ENCODE measurements at regions not wholly inside any gene's neighbourhood (a gene's known extent, or its start where the extent isn't known, plus 50 kb on each side); places are given as distances from the start of the nearest gene placed in this dataset.

GRCh38 chr20:22383156-22383555, 201.2 kb downstream of the FOXA2 start:
- no peak overlapping the region for H3K4me3 ChIP-seq (ENCODE audit: low read length)
- no peak for DNase-seq (ENCODE audit: low read depth)
- TF ChIP-seq, protein P1, sequence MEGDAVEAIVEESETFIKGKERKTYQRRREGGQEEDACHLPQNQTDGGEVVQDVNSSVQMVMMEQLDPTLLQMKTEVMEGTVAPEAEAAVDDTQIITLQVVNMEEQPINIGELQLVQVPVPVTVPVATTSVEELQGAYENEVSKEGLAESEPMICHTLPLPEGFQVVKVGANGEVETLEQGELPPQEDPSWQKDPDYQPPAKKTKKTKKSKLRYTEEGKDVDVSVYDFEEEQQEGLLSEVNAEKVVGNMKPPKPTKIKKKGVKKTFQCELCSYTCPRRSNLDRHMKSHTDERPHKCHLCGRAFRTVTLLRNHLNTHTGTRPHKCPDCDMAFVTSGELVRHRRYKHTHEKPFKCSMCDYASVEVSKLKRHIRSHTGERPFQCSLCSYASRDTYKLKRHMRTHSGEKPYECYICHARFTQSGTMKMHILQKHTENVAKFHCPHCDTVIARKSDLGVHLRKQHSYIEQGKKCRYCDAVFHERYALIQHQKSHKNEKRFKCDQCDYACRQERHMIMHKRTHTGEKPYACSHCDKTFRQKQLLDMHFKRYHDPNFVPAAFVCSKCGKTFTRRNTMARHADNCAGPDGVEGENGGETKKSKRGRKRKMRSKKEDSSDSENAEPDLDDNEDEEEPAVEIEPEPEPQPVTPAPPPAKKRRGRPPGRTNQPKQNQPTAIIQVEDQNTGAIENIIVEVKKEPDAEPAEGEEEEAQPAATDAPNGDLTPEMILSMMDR (conservative IDR thresholded peaks at IDR 0.05; ENCODE audit: low read depth, low read length): no peak

DNA sequence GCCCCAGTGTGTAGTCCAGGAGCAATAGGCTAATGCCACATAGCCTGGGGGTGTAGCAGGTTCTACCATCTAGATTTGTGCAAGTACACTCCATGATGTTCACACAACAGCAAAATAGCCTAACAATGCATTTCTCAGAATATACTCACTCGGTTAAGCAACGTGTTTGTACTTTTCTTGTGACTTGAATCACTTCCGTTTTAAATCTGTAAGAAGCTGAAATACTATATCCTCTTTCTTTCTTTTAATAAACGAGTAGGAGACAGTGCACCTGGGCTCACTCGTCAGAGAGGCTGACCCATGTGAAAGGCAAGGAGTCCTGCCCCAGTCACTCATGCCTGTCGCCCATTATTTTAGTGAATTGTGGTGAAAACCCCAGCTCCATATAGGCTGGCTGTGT, 201.6 kb downstream of the FOXA2 start:
- TF ChIP-seq, protein P1 (conservative IDR thresholded peaks at IDR 0.05; ENCODE audit: low read depth, low read length): no peak
- DNase-seq (ENCODE audit: low read depth): no peak
- no peak overlapping the region for H3K4me3 ChIP-seq (ENCODE audit: low read length)

DNA sequence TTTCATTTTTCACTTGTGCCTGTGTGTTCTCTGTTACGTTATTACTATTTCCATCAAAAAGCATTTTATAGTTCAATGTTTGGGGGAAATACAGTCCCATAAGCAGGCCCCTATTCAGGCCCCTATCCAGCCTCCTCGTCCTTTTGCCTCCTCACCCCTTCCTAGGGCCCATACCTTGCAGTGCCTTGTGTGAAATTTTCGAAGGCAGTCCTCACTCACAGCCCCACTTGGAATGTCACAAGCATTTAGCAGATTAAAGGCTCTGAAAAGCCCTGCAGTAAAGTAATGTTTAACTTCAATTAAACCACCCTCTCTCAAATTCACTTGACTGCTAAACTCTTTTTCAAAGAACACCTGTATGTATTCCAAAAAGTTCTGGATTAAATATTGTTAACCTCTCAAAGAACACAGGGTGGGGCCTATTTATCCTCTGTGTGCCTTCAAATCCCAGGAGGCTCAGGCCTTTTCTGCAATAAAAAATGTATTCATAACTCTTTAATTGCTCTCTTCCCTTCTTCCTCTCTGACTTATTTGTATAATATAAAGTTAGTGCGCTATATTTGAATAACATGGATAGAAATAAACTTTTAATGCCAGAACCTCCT, 202.5 kb downstream of the FOXA2 start:
- TF ChIP-seq, protein P1 (conservative IDR thresholded peaks at IDR 0.05; ENCODE audit: low read depth, low read length): no peak
- no peak for DNase-seq (ENCODE audit: low read depth)

DNA sequence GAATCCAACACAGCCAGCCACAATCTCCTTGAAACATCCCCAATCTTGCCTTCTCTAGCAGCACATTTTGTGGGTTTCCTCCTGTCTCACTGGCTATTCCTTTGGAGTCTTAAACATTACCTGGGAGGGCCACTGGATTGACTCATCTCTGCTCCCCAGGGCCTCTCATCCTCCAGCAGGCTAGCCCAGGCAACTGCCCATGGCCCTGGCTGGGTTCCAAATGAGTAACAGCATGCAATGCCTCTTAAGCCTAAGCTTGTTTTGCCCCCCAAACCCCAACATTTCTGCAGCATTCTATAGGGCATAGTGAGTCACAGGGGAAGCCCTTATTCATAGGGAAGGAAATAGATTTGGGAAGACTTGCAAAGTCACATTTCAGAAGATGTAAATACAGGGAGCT, 204.9 kb downstream of the FOXA2 start:
- peak; percentile 25 for DNase-seq (ENCODE audit: low read depth)
- TF ChIP-seq, protein P1 (conservative IDR thresholded peaks at IDR 0.05; ENCODE audit: low read depth, low read length): no peak
- no peak overlapping the region for H3K4me3 ChIP-seq (ENCODE audit: low read length)

More for the DNA sequence above, 202.5 kb downstream of the FOXA2 start:
- H3K4me3 ChIP-seq (ENCODE audit: low read length): no peak overlapping the region

- DNase-seq (ENCODE audit: low read depth): no peak
- H3K4me3 ChIP-seq (ENCODE audit: low read length): no peak overlapping the region
- TF ChIP-seq, protein P1 (conservative IDR thresholded peaks at IDR 0.05; ENCODE audit: low read depth, low read length): no peak
These were observed 209.4 kb downstream of the FOXA2 start for GRCh38 chr20:22374678-22375590.

DNA sequence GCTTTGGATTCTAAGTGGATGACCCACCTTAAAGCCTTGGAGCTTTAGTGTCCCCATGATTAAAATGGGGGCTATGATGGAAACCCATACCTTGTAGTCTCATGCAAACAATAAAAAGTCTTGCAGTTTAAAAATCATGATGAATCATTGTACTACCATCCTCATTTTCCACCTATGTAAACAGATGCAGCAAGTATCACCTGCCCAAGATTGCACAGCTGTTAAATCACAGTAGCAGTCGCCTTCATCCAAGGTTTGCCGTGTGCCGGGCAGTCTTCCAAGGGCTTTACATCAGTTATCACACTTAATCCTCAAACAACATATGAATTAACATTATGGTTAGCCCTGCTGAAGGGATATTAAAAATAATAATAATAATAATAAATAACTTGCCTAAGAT, 210.3 kb downstream of the FOXA2 start:
- H3K4me3 ChIP-seq (ENCODE audit: low read length): no peak overlapping the region
- no peak for DNase-seq (ENCODE audit: low read depth)
- TF ChIP-seq, protein P1 (conservative IDR thresholded peaks at IDR 0.05; ENCODE audit: low read depth, low read length): no peak
